HepG2 (cell line): ENCODE measurements at regions not wholly inside any gene's neighbourhood (a gene's known extent, or its start where the extent isn't known, plus 50 kb on each side); places are given as distances from the start of the nearest gene placed in this dataset.

Experiments used
- ATAC-seq: fragments of 200-7000 bp; cut with Tn5 transposase; 3 replicates; pipeline ENCODE4 v1.9.1; 2020; ENCODE audit warnings: mild to moderate bottlenecking, moderate library complexity
- BruUV-seq: library from RNA; stranded (reverse); fragments of 400-500 nt; replicated peaks from 2 replicates; lab custom pipeline; 2021; lab: Mats Ljungman, UMichigan
- CTCF ChIA-PET: fragments of 300-600 bp; formaldehyde crosslinking; extraction: SDS; loops from one replicate; lab custom pipeline; 2021; ENCODE audit warnings: low total read pairs, inconsistent platforms, low intra/inter-chr PET ratio; lab: Yijun Ruan, JAX
- POLR2A ChIA-PET: fragments of 350-600 bp; sonication (Branson Sonifier 250); formaldehyde crosslinking; loops from one replicate; lab custom pipeline; 2020; ENCODE audit warnings: antibody characterized with exemption, inconsistent platforms; lab: Yijun Ruan, JAX
- DNase-seq: peaks from one replicate; pipeline ENCODE4 v3.0.0-alpha.2; 2015; ENCODE audit warnings: low spot score
- FAIRE-seq: peaks from 3 replicates; lab custom pipeline; 2011; peaks lifted over from hg19 to GRCh38; lab: Jason Lieb, UNC
- H2AFZ ChIP-seq: one replicate; pipeline ENCODE4 v1.6.1; 2011; ENCODE audit warnings: low read length, inconsistent platforms
- H3K27ac ChIP-seq: fragments of 300-600 bp; 3 replicates; pipeline ENCODE4 v1.8.0; 2011; ENCODE audit warnings: mixed run types, mild to moderate bottlenecking, mixed read lengths, low read length, inconsistent platforms; ENCODE audit not compliant: insufficient read depth; ENCODE audit errors: extremely low read length
- H3K27me3 ChIP-seq, 2 experiments: fragments of 200-600 bp in 1 of 2; 2 replicates in 1 of 2; 3 replicates in 1 of 2; pipeline versions ENCODE4 v1.6.0 to v1.8.0; 2011; ENCODE audit warnings: low read length in 2 of 2, mild to moderate bottlenecking in 2 of 2, moderate library complexity in 2 of 2, inconsistent platforms in 1 of 2; ENCODE audit not compliant: insufficient read depth in 2 of 2, control insufficient read depth in 1 of 2
- H3K36me3 ChIP-seq, 2 experiments: fragments of 200-600 bp in 1 of 2; replicated peaks in 1 of 2; 2 replicates in 1 of 2; 3 replicates in 1 of 2; pipeline versions ENCODE4 v1.5.1 to v1.8.0; 2011; ENCODE audit warnings: low read length in 2 of 2, inconsistent platforms in 1 of 2; ENCODE audit not compliant: insufficient read depth in 2 of 2, control insufficient read depth in 1 of 2
- H3K4me1 ChIP-seq: 2 replicates; pipeline ENCODE4 v1.5.1; 2012; ENCODE audit warnings: low read length, inconsistent platforms; ENCODE audit not compliant: insufficient read depth
- H3K4me2 ChIP-seq: 2 replicates; pipeline ENCODE4 v1.6.0; 2011; ENCODE audit warnings: low read depth, low read length, inconsistent platforms
- H3K4me3 ChIP-seq, 3 experiments: fragments of 200-600 bp in 1 of 3; sonication (generic), shearing (Covaris generic) in 1 of 3; replicated peaks in 1 of 3; 2 replicates each; pipeline ENCODE4 v1.5.1; 2011 to 2016; ENCODE audit warnings: low read length in 3 of 3, inconsistent platforms in 2 of 3, low read depth in 2 of 3, mild to moderate bottlenecking in 2 of 3, control low read depth in 1 of 3, mixed read lengths in 1 of 3; ENCODE audit not compliant: insufficient read depth in 1 of 3
- H3K79me2 ChIP-seq: one replicate; pipeline ENCODE4 v1.6.1; 2011; ENCODE audit warnings: low read length, inconsistent platforms; ENCODE audit not compliant: insufficient read depth
- H3K9ac ChIP-seq: 2 replicates; pipeline ENCODE4 v1.6.0; 2011; ENCODE audit warnings: mild to moderate bottlenecking, low read depth, low read length, inconsistent platforms; ENCODE audit not compliant: insufficient read depth
- H3K9me3 ChIP-seq: 2 replicates; pipeline ENCODE4 v1.5.1; 2012; ENCODE audit warnings: mild to moderate bottlenecking, low read length
- H4K20me1 ChIP-seq: 2 replicates; pipeline ENCODE4 v1.6.0; 2011; ENCODE audit warnings: inconsistent platforms, mild to moderate bottlenecking, low read length, moderate library complexity; ENCODE audit not compliant: insufficient read depth
- HES4 ChIP-seq: sonication (generic); formaldehyde crosslinking; IDR thresholded peaks from 2 replicates; pipeline ENCODE4 v1.9.0; 2021; ENCODE audit warnings: mild to moderate bottlenecking, missing genetic modification reagents, borderline replicate concordance
- PAF1 ChIP-seq: IDR thresholded peaks from 2 replicates; pipeline ENCODE4 v1.6.1; 2016; ENCODE audit warnings: missing genetic modification reagents, missing compliant biosample characterization
- SMARCE1 ChIP-seq: fragments of 450-650 bp; IDR thresholded peaks from 2 replicates; pipeline ENCODE4 v1.6.1; 2017; ENCODE audit warnings: borderline replicate concordance
- ZNF253 ChIP-seq: sonication (generic); formaldehyde crosslinking; IDR thresholded peaks from 2 replicates; pipeline ENCODE4 v1.8.0; 2022; ENCODE audit warnings: mild to moderate bottlenecking, missing genetic modification reagents, borderline replicate concordance
- ZNF354B ChIP-seq: sonication (generic); formaldehyde crosslinking; IDR thresholded peaks from 2 replicates; pipeline ENCODE4 v1.8.0; 2022; ENCODE audit warnings: mild to moderate bottlenecking, missing genetic modification reagents
- ZNF615 ChIP-seq: sonication (generic); formaldehyde crosslinking; IDR thresholded peaks from 2 replicates; pipeline ENCODE4 v1.5.0; 2020; ENCODE audit warnings: mild to moderate bottlenecking, missing genetic modification reagents, borderline replicate concordance
- ZNF709 ChIP-seq: sonication (generic); formaldehyde crosslinking; IDR thresholded peaks from 2 replicates; pipeline ENCODE4 v1.5.0; 2020; ENCODE audit warnings: mild to moderate bottlenecking, missing genetic modification reagents
- ZNF775 ChIP-seq: sonication (generic); formaldehyde crosslinking; IDR thresholded peaks from 2 replicates; pipeline ENCODE4 v1.4.0; 2020; ENCODE audit warnings: missing genetic modification reagents, mild to moderate bottlenecking, moderate library complexity, borderline replicate concordance
- ZSCAN9 ChIP-seq: IDR thresholded peaks from 2 replicates; pipeline ENCODE4 v1.6.1; 2016; ENCODE audit warnings: borderline replicate concordance
- WGBS: methylation state at CpG from one replicate; pipeline ENCODE4 v1.1.6; 2017; ENCODE audit warnings: low lambda C conversion rate; 5-methylcytosine and 5-hydroxymethylcytosine counted together
- in situ Hi-C: cut with HindIII; loops from 2 replicates; pipeline ENCODE4 v1.10.0; 2017; ENCODE audit warnings: low pct_unique_long_range_greater_than_20kb; ENCODE audit not compliant: extremely low pct_ligation_motif_present
- intact Hi-C: fragments of 100-400 bp; cut with micrococcal nuclease; formaldehyde crosslinking; loops from one replicate; pipeline ENCODE4 v1.10.0; 2022; ENCODE audit not compliant: unreplicated experiment
- TF ChIP-seq, protein P1 (sequence below): sonication (generic); formaldehyde crosslinking; IDR thresholded peaks from 2 replicates; pipeline ENCODE4 v1.8.0; 2022; ENCODE audit warnings: mild to moderate bottlenecking, missing genetic modification reagents

DNA sequence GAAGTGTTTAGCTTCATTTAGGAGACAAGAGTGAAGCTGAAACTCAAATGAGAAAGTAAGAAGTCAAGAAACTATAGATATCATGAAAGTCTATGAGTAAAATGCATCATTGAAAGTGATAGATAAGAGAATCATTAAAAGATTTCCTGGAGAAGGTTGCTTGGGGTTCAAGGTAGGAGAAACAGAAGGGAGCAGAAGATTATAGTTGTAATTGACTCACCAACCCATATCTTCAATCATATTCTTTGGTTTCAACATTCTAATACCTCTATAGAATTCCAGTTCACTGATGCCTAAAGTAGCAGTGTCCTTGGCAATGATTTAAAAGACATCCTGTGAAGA is 365.7 kb upstream of the RIOK2 start (continued):
- TF ChIP-seq ZSCAN9 (CRISPR knock-in tag) (no peak), ZNF615 (no peak), ZNF253 (CRISPR knock-in tag) (no peak)
- TF ChIP-seq, protein P1, sequence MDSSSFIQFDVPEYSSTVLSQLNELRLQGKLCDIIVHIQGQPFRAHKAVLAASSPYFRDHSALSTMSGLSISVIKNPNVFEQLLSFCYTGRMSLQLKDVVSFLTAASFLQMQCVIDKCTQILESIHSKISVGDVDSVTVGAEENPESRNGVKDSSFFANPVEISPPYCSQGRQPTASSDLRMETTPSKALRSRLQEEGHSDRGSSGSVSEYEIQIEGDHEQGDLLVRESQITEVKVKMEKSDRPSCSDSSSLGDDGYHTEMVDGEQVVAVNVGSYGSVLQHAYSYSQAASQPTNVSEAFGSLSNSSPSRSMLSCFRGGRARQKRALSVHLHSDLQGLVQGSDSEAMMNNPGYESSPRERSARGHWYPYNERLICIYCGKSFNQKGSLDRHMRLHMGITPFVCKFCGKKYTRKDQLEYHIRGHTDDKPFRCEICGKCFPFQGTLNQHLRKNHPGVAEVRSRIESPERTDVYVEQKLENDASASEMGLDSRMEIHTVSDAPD (CRISPR knock-in tag), result no peak

DNA sequence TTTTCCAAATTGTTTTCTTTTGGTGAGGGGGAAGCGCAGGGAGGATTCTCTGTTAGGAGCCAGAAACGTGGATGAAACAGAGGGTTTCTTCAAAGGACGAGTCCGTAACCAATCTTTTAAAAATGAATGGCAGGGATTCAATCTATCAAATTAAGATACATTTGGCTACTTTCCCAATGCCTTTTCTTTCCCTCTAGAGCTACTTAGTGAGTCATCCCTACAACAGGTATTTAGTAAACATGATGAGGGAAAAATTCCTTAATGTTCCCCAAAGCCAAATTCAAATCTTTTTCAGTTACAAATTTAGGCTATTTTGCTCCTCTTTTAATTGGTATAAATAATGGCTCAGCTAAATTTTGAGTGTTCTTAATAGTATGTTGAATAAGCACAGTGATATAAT is 366.4 kb upstream of the RIOK2 start:
- Histone ChIP-seq H4K20me1 (no peaks in the 10 kb centered on the region), H2AFZ (no peak overlapping the region), H3K9ac (no peak overlapping the region), H3K36me3 (no peaks in the 10 kb centered on the region), H3K9me3 (no peaks in the 10 kb centered on the region), H3K79me2 (no peaks in the 10 kb centered on the region), H3K4me1 (no peaks in the 10 kb centered on the region), H3K27me3 (no peaks in the 10 kb centered on the region), H3K4me3 (no peak overlapping the region), H3K27ac (no peak overlapping the region), H3K4me2 (no peak overlapping the region)
- CTCF ChIA-PET, result no interaction called here
- WGBS, result 15% methylated on average over 4 of the region's 4 CpGs
- POLR2A ChIA-PET, result no interaction called here
- intact Hi-C loops (no loop called here), in situ Hi-C loops (loop anchor here (25.0 kb wide), 2 partner anchors 262 to 1288 kb away; no protein-coding TSS in a partner anchor)
- BruUV-seq, result no TSS peak
- no peak for FAIRE-seq
- DNase-seq, result no peak
- no peak for ATAC-seq
- TF ChIP-seq SMARCE1, result no peak
- TF ChIP-seq HES4 (CRISPR knock-in tag), result no peak
- no peak for TF ChIP-seq ZNF709 (CRISPR knock-in tag)
- TF ChIP-seq PAF1, result no peak
- no peak for TF ChIP-seq ZNF775 (CRISPR knock-in tag)
- no peak for TF ChIP-seq ZNF354B (CRISPR knock-in tag)
